AG09309 (cell line): ENCODE measurements at regions not wholly inside any gene's neighbourhood (a gene's known extent, or its start where the extent isn't known, plus 50 kb on each side); places are given as distances from the start of the nearest gene placed in this dataset.

Source experiments
- DNase-seq: peaks from one replicate; pipeline ENCODE4 v3.0.0-alpha.2; 2010; ENCODE audit warnings: low read depth
- H3K4me3 ChIP-seq: 2 replicates; pipeline ENCODE4 v1.5.1; 2011; ENCODE audit warnings: mild to moderate bottlenecking, low read depth, low read length, moderate library complexity; ENCODE audit not compliant: control insufficient read depth
- TF ChIP-seq, protein P1 (sequence below): IDR thresholded peaks from 2 replicates; pipeline ENCODE4 v1.5.1; 2011; ENCODE audit warnings: mild to moderate bottlenecking, low read depth, low read length, inconsistent platforms; ENCODE audit not compliant: insufficient read depth, control insufficient read depth; ENCODE audit errors: missing control alignments

DNA sequence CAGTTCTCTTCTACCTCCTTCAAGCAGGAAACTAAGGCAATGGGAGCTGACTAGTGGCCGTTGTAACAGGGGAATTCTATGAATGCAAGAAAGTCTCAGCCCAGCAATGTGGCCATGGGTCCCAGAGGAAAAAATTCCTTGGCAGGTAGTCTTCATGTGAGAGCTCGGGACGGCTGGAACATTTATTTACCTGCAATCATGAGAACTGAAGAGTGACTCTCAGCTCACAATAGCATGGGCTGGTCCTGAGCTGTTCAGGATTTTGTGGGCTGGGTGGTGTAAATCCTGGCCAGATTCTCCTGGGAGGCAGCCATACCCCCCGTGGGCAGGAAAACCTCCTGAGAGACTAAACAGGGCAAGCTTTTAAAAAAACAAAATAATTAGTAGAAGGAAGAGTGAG, 330.3 kb upstream of the CTNNB1 start:
- TF ChIP-seq, protein P1, sequence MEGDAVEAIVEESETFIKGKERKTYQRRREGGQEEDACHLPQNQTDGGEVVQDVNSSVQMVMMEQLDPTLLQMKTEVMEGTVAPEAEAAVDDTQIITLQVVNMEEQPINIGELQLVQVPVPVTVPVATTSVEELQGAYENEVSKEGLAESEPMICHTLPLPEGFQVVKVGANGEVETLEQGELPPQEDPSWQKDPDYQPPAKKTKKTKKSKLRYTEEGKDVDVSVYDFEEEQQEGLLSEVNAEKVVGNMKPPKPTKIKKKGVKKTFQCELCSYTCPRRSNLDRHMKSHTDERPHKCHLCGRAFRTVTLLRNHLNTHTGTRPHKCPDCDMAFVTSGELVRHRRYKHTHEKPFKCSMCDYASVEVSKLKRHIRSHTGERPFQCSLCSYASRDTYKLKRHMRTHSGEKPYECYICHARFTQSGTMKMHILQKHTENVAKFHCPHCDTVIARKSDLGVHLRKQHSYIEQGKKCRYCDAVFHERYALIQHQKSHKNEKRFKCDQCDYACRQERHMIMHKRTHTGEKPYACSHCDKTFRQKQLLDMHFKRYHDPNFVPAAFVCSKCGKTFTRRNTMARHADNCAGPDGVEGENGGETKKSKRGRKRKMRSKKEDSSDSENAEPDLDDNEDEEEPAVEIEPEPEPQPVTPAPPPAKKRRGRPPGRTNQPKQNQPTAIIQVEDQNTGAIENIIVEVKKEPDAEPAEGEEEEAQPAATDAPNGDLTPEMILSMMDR, result no peak
- DNase-seq, result no peak
- H3K4me3 ChIP-seq, result no peak overlapping the region

DNA sequence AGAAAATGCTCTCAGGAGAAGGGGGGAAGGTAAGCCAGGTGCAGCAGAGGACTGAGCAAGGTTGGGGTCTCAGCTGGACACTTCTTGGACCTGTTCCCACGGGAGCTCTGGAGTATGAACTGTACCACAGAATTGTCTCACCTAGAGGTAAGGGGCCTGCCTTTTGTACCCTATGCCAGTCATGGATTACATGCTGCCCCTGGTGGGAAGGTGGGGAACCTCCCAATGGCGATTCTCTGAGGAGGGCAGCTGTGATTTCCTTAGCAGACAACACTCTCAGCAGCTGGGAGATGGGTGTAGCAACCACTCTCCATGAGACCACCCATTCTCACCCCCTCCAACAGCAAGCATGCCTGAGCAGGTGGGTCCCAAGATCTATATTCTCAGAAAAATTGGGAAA, 329.4 kb upstream of the CTNNB1 start:
- DNase-seq, result no peak
- no peak overlapping the region for H3K4me3 ChIP-seq
- TF ChIP-seq, protein P1, result no peak

DNA sequence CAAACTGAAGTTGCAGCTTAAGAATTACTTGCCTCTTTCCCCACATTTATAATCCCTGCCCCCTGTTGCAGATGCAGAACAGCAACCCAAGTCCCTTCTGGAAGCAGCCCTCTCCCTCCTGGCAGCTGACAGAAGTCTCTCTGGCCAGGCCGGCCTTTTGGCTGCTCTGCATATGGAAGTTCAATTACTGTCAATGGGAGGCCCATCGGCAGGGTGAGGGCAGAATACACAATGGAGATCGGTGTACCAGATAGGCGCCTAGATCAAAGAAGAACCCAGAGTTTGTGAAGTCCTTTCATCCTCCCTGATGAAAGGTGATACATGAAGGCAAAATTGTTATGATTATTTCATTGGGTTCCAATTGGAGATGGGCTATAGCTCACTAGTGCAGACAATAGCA, 327.9 kb upstream of the CTNNB1 start:
- H3K4me3 ChIP-seq, result no peak overlapping the region
- TF ChIP-seq, protein P1, result no peak
- DNase-seq, result no peak

DNA sequence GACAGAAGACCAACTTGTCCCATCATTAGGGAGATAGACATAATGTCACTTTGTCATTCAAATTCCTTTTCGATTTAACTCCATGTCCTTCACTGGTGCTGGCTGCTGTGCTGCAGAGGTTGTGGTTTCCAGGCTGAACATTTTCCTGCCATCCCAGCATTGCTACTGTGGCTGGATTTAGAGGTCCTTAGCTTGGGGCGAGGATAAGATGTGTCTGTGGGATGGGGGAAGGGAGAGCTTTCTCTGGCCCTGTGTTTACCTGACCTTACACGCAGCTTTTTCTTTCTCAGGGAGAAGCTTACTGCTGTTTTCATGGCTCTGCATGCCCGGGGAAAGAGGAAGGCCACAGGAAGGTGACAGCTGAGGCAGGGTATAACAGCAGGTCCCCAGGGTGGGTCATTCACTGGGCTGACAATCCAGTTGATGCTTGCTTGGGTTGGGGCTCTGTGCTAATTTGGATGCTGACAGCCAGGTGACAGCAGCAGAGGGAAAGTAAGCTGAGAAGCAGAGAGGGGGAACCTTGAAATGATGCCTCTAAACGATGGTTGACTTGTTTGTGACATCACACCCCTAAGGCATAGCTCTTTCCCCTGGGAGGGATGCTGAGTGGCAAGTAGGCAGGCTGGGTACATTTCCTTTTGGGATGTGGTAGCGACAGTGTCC, 326.9 kb upstream of the CTNNB1 start:
- no peak overlapping the region for H3K4me3 ChIP-seq
- TF ChIP-seq, protein P1, result no peak
- DNase-seq, result no peak

DNA sequence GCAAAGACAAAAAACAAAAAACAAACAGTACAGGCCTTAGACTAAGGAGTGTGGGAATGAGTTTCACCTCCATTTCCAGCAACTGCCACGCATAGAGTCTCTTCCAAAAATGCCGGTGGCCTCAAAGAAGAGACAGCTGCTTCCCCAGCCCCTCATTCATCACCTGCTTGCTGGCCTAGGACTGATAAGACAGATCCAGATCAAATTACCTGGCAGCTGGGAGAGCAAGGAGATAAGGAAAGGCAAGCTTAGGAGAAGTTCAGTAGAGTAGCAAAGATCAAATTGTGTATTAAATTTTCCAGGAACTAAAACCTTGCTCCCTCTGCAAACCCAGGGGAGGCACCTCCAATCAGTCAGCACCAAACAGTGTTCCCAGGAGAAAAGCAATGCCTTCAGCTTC, 325.8 kb upstream of the CTNNB1 start:
- no peak overlapping the region for H3K4me3 ChIP-seq
- no peak for DNase-seq
- TF ChIP-seq, protein P1, result no peak

DNA sequence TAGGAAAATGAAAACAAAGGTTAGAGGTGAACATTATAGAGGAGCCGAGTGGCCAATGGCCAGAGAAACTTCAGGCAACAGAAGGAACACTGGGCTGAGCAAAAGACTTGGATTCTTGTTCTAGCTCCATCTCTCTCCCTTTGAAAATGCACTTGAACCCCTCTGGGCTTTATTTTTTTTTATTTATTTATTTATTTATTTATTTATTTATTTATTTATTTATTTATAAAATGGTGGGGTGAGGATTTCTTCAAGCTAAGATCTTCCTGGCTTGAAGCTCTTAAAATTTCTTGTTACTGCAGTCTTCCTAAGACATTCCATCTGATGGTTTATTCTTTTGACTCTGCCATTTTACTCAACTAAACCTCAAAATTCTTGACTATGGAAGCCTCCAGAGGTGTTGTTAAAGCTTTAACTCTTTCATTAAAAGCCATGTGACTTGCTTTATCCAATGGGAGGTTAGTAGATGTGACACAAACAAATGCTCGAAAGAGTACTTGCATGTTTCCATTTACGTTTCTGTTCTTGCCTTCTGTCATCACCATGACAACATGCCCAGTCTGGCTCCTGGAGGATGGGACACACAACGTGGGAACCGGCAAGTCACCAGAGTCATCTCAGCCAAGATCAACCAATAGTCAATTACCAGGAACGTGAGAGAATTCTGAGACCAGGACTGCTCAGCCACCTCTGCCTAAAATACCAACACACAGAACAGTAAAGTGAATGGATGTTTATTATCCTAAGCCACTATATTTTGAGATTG, 325.2 kb upstream of the CTNNB1 start:
- no peak overlapping the region for H3K4me3 ChIP-seq
- no peak for DNase-seq
- TF ChIP-seq, protein P1, result no peak

DNA sequence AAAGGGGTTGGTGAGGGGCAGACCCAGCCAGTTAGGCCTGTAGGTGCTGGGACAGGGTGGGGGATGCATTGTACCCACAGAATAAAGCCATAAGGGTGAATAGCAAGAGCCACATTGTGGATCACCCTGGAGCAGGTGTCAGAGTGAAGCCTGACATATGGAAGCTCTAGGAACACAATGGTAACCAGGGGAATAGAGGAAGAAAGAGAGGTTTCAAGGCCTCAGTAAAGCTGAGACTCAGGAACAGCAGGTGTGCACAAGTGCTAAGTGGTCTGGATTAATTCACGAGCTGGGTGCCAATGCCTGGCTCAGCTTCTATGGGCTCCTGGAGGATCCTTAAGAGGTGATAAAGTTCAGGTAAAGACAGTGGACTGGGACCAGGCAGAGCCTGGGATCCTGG, 323.7 kb upstream of the CTNNB1 start:
- TF ChIP-seq, protein P1, result no peak
- no peak for DNase-seq
- H3K4me3 ChIP-seq, result no peak overlapping the region
